ENCODE measurements at regions not wholly inside any gene's neighbourhood (a gene's known extent, or its start where the extent isn't known, plus 50 kb on each side); places are given as distances from the start of the nearest gene placed in this dataset.

DNA sequence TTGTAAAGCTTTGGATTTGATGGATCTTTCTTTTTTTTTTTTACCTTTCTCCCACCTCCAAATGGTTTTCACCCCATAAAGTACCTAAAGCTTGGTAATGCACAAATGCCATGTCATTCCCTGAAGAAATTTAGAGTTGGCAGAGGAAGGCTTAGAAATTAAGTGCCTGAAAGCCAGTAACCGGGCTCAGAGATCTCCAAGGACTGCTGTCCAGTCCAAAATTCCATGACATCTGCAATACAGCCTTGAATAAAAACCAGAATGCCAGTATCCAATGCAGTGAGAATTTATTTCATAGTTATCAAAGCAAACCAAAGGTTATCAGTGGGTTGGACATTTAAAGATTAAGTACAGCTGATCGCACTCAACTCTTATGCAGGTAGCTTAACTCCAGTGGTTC lies 209.9 kb upstream of the RBBP8 start:
- TF ChIP-seq GATA1 (IDR thresholded peaks at IDR 0.05; ENCODE audit: low read depth, low read length) (no peak), POLR2A (IDR thresholded peaks at IDR 0.05; ENCODE audit: low read length) (no peak)
- DNase-seq = no peak

GRCh38 chr18:22723773-22724172 lies 209.4 kb upstream of the RBBP8 start:
- TF ChIP-seq POLR2A (IDR thresholded peaks at IDR 0.05; ENCODE audit: low read length) (no peak), GATA1 (IDR thresholded peaks at IDR 0.05; ENCODE audit: low read depth, low read length) (no peak)
- DNase-seq = no peak

- no peak for DNase-seq
- TF ChIP-seq GATA1 (IDR thresholded peaks at IDR 0.05; ENCODE audit: low read depth, low read length) (no peak), POLR2A (IDR thresholded peaks at IDR 0.05; ENCODE audit: low read length) (no peak)
Observed at GRCh38 chr18:22726469-22726868, 206.7 kb upstream of the RBBP8 start.

GRCh38 chr18:22728016-22728415 lies 205.1 kb upstream of the RBBP8 start:
- no peak for DNase-seq
- TF ChIP-seq GATA1 (IDR thresholded peaks at IDR 0.05; ENCODE audit: low read depth, low read length) (no peak), POLR2A (IDR thresholded peaks at IDR 0.05; ENCODE audit: low read length) (no peak)

GRCh38 chr18:22728481-22729105 lies 204.5 kb upstream of the RBBP8 start:
- TF ChIP-seq POLR2A (IDR thresholded peaks at IDR 0.05; ENCODE audit: low read length) = no peak
- TF ChIP-seq GATA1 (IDR thresholded peaks at IDR 0.05; ENCODE audit: low read depth, low read length) = no peak
- DNase-seq = no peak

GRCh38 chr18:22731398-22731797 lies 201.7 kb upstream of the RBBP8 start:
- DNase-seq = no peak
- no peak for TF ChIP-seq GATA1 (IDR thresholded peaks at IDR 0.05; ENCODE audit: low read depth, low read length)
- TF ChIP-seq POLR2A (IDR thresholded peaks at IDR 0.05; ENCODE audit: low read length) = no peak

GRCh38 chr18:22734105-22734661 lies 198.9 kb upstream of the RBBP8 start:
- TF ChIP-seq GATA1 (IDR thresholded peaks at IDR 0.05; ENCODE audit: low read depth, low read length) = no peak
- TF ChIP-seq POLR2A (IDR thresholded peaks at IDR 0.05; ENCODE audit: low read length) = no peak

DNA sequence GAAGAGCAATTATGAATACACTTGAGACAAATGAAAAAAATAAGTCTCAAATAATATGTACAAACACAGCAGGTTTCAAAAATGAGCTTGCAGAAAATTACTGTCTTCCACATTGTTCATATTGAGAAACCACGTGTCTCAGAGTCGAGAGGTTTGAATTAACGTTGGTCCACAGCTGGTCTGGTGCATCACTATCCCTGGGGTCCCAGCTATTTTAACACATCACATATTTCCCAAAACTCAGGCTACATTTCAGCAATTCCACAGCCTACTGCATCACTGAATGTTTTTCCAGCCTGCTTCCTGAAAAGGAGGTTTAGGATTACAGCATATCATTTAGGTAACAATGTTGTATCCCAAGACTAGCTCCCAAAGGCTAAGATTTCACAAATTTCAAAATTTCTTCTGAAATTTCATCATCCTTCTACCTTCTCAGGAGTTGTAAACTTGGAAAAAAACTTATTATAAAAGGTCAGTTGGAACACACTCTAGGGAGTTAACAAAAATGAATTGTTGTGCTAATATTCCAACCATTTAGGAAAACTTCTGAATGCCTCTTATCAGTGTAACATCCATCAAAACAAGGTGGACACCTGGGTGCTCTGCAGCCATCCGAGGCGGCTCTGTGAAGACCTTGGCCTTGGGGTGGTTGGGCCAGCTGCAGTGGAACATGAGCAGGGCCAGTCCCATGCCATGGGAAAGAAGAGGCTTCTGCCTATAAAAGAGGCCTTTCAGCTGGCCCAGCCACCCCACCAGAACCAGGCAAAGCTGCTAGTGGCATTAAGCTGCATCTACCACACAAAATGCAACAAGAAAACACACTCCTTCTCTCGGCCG lies 198.1 kb upstream of the RBBP8 start:
- no peak for DNase-seq
- TF ChIP-seq GATA1 (IDR thresholded peaks at IDR 0.05; ENCODE audit: low read depth, low read length) (no peak), POLR2A (IDR thresholded peaks at IDR 0.05; ENCODE audit: low read length) (no peak)

More at GRCh38 chr18:22734105-22734661, 198.9 kb upstream of the RBBP8 start:
- DNase-seq = no peak

DNA sequence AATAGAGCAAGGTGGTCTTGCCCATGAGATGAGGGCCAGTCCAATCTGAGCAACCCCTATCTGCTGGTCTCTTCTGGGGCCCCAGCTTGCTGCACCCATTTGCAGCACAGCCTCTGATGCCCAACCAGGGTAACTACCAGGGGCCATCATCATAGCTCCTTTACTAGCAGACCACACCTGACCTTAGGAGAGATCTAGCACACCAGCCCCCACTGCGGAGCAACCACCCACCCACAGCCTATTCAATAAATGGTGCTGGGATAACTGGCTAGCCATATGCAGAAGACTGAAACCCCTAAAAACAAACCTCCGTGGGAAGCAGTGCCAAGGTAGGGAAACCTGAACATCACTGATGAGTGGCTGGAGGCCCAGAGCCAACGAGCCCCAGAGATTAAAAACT lies 196.1 kb upstream of the RBBP8 start:
- no peak for DNase-seq
- no peak for TF ChIP-seq POLR2A (IDR thresholded peaks at IDR 0.05; ENCODE audit: low read length)
- no peak for TF ChIP-seq GATA1 (IDR thresholded peaks at IDR 0.05; ENCODE audit: low read depth, low read length)

GRCh38 chr18:22739061-22739642 lies 194.0 kb upstream of the RBBP8 start:
- no peak for DNase-seq
- TF ChIP-seq GATA1 (IDR thresholded peaks at IDR 0.05; ENCODE audit: low read depth, low read length) = no peak
- no peak for TF ChIP-seq POLR2A (IDR thresholded peaks at IDR 0.05; ENCODE audit: low read length)

DNA sequence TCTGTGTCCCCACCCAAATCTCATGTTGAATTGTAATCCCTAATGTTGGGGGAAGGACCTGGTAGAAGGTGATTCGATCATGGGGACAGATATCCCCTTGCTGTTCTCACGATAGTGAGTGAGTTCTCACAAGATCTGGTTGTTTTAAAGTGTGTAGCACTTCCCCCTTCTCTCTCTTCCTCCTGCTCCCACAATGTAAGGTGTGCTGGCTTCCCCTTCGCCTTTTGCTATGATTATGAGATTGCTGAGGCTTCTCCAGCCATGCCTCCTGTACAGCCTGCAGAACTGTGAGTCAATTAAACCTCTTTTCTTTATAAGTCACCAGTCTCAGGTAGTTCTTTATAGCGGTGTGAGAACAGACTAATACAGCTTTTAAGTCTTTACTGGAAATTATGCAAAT lies 193.3 kb upstream of the RBBP8 start:
- TF ChIP-seq GATA1 (IDR thresholded peaks at IDR 0.05; ENCODE audit: low read depth, low read length) = no peak
- no peak for TF ChIP-seq POLR2A (IDR thresholded peaks at IDR 0.05; ENCODE audit: low read length)
- DNase-seq = no peak

DNA sequence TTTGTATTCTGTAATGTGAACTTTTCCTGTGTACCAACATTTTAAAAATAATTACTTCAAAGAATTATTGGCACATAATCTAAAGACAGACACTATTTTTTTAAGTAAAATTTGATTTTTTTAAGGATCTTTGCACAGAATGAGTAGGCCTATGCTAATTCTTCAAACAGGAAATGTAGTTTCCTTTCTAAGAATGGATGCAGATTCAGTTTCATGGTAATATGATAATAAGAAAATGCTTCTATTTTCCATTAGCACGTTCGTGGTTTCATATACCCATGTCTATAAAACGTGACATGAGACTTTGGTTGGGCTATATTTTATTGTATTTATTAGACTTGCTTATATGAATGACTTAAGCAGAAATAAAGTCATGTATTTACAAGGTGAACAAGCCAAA lies 191.8 kb upstream of the RBBP8 start:
- no peak for DNase-seq
- no peak for TF ChIP-seq POLR2A (IDR thresholded peaks at IDR 0.05; ENCODE audit: low read length)
- TF ChIP-seq GATA1 (IDR thresholded peaks at IDR 0.05; ENCODE audit: low read depth, low read length) = no peak

DNA sequence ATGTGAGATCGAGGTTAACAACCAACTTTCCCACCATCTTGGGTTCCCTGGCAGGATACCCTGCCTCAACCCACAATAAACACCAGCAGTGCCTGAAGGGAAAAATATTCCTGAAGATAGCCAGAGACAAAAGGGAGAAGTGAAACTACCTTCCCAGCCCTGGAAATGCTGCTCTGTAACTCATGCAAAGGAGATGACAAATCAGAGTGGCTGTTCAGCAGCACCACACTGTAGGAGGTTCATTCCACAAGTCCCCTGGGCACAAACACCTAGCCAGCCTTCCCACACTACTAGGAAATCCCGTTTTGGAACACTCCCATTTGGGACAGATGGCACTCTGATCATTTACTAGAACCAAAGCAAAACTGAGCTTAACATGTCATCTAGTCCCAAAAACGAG lies 190.7 kb upstream of the RBBP8 start:
- TF ChIP-seq GATA1 (IDR thresholded peaks at IDR 0.05; ENCODE audit: low read depth, low read length) = no peak
- no peak for TF ChIP-seq POLR2A (IDR thresholded peaks at IDR 0.05; ENCODE audit: low read length)
- DNase-seq = no peak

GRCh38 chr18:22745966-22746365 lies 187.2 kb upstream of the RBBP8 start:
- no peak for DNase-seq
- TF ChIP-seq GATA1 (IDR thresholded peaks at IDR 0.05; ENCODE audit: low read depth, low read length) (no peak), POLR2A (IDR thresholded peaks at IDR 0.05; ENCODE audit: low read length) (no peak)

All from erythroblast (primary cell).